HCT116 (cell line): ENCODE measurements at regions not wholly inside any gene's neighbourhood (a gene's known extent, or its start where the extent isn't known, plus 50 kb on each side); places are given as distances from the start of the nearest gene placed in this dataset.

Source experiments
- ATAC-seq: fragments of 200-7000 bp; cut with Tn5 transposase; 2 replicates; pipeline ENCODE4 v1.9.1; 2020; ENCODE audit warnings: mild to moderate bottlenecking, moderate library complexity
- BruUV-seq: library from RNA; stranded (reverse); fragments of 400-500 nt; replicated peaks from 2 replicates; lab custom pipeline; 2021; lab: Mats Ljungman, UMichigan
- CTCF ChIA-PET: fragments of 300-600 bp; sonication (Branson Sonifier 250); formaldehyde crosslinking; loops from one replicate; lab custom pipeline; 2021; ENCODE audit warnings: antibody characterized with exemption; lab: Charles Lee
- POLR2A ChIA-PET: fragments of 300-600, 350-600 bp; sonication (Branson Sonifier 250); formaldehyde crosslinking; loops from one replicate; lab custom pipeline; 2021; ENCODE audit warnings: antibody characterized with exemption; lab: Charles Lee
- RAD21 ChIA-PET, 2 experiments: fragments of 300-600 bp; sonication (Branson Sonifier 250); formaldehyde crosslinking; loops; one replicate each; lab custom pipeline; 2023; ENCODE audit warnings: low total read pairs in 2 of 2; ENCODE audit not compliant: uncharacterized antibody in 2 of 2, unreplicated experiment in 2 of 2, low non-redundant PET in 1 of 2; lab: Charles Lee
- DNase-seq: peaks from one replicate; pipeline ENCODE4 v3.0.0-alpha.2; 2010; ENCODE audit warnings: low read depth, low spot score
- H2AFZ ChIP-seq: fragments of 200-600 bp; shearing (Covaris generic), sonication (generic); 2 replicates; pipeline ENCODE4 v1.6.1; 2017; ENCODE audit warnings: low read depth, mixed run types, mixed read lengths, antibody characterized with exemption, low read length; ENCODE audit not compliant: poor library complexity, severe bottlenecking
- H3K27ac ChIP-seq: 2 replicates; pipeline ENCODE4 v1.5.1; 2012; ENCODE audit warnings: low read depth, low read length
- H3K27me3 ChIP-seq: fragments of 200-600 bp; sonication (generic); 2 replicates; pipeline ENCODE4 v1.6.1; 2016; ENCODE audit warnings: mixed run types, low read length, mixed read lengths; ENCODE audit not compliant: insufficient read depth
- H3K36me3 ChIP-seq, 2 experiments: fragments of 200-500 bp in 1 of 2; fragments of 200-600 bp in 1 of 2; sonication (Bioruptor generic) in 1 of 2; sonication (generic) in 1 of 2; 2 replicates each; pipeline versions ENCODE4 v1.5.1 to v1.6.1; 2014 to 2016; ENCODE audit warnings: low read length in 2 of 2, inconsistent platforms in 1 of 2, mixed read lengths in 1 of 2, mixed run types in 1 of 2; ENCODE audit not compliant: insufficient read depth in 2 of 2, control insufficient read depth in 1 of 2
- H3K4me1 ChIP-seq, 2 experiments: fragments of 200-600 bp in 1 of 2; sonication (generic) in 1 of 2; 2 replicates each; pipeline versions ENCODE4 v1.5.1 to v1.6.1; 2012 to 2017; ENCODE audit warnings: low read length in 2 of 2, inconsistent platforms in 1 of 2, mild to moderate bottlenecking in 1 of 2, mixed read lengths in 1 of 2, mixed run types in 1 of 2, moderate library complexity in 1 of 2; ENCODE audit not compliant: insufficient read depth in 2 of 2, control insufficient read depth in 1 of 2
- H3K4me2 ChIP-seq: fragments of 200-600 bp; sonication (generic); 2 replicates; pipeline ENCODE4 v1.6.1; 2017; ENCODE audit warnings: mixed run types, low read length, mixed read lengths
- H3K4me3 ChIP-seq, 2 experiments: fragments of 200-600 bp in 1 of 2; sonication (generic) in 1 of 2; replicated peaks in 1 of 2; 2 replicates each; pipeline ENCODE4 v1.5.1; 2011 to 2016; ENCODE audit warnings: low read length in 2 of 2, control low read depth in 1 of 2, low read depth in 1 of 2, mild to moderate bottlenecking in 1 of 2, mixed read lengths in 1 of 2, mixed run types in 1 of 2
- H3K79me2 ChIP-seq: fragments of 200-600 bp; sonication (generic); 2 replicates; pipeline ENCODE4 v1.6.1; 2017; ENCODE audit warnings: mild to moderate bottlenecking, mixed run types, low read length, moderate library complexity, mixed read lengths; ENCODE audit not compliant: insufficient read depth
- H3K9ac ChIP-seq: fragments of 200-600 bp; sonication (generic); 2 replicates; pipeline ENCODE4 v1.6.1; 2016; ENCODE audit warnings: low read length, mixed read lengths
- H3K9me2 ChIP-seq: fragments of 200-600 bp; sonication (generic), shearing (Covaris generic); 2 replicates; pipeline ENCODE4 v1.6.1; 2017; ENCODE audit warnings: mixed run types, mild to moderate bottlenecking, moderate library complexity; ENCODE audit not compliant: insufficient read depth
- H3K9me3 ChIP-seq, 2 experiments: fragments of 200-500 bp in 1 of 2; fragments of 200-600 bp in 1 of 2; sonication (Bioruptor generic) in 1 of 2; sonication (generic) in 1 of 2; 2 replicates each; pipeline ENCODE4 v1.6.1; 2014 to 2017; ENCODE audit warnings: low read length in 2 of 2, mixed read lengths in 2 of 2, inconsistent platforms in 1 of 2, low read depth in 1 of 2, mild to moderate bottlenecking in 1 of 2, mixed run types in 1 of 2, moderate library complexity in 1 of 2; ENCODE audit not compliant: control insufficient read depth in 1 of 2, insufficient read depth in 1 of 2
- H4K20me1 ChIP-seq: fragments of 200-600 bp; sonication (generic), shearing (Covaris generic); 2 replicates; pipeline ENCODE4 v1.6.1; 2017; ENCODE audit warnings: mixed run types, mild to moderate bottlenecking, moderate library complexity; ENCODE audit not compliant: insufficient read depth
- CBX3 ChIP-seq: IDR thresholded peaks from 2 replicates; pipeline ENCODE4 v1.6.1; 2012; ENCODE audit warnings: low read depth
- CEBPB ChIP-seq: IDR thresholded peaks from 2 replicates; pipeline ENCODE4 v1.6.1; 2012; ENCODE audit warnings: low read depth
- EGR1 ChIP-seq: IDR thresholded peaks from 2 replicates; pipeline ENCODE4 v1.6.1; 2012; ENCODE audit warnings: low read depth
- ELF1 ChIP-seq: IDR thresholded peaks from 2 replicates; pipeline ENCODE4 v1.6.1; 2012; ENCODE audit warnings: low read depth, borderline replicate concordance
- EZH2 ChIP-seq: fragments of 200-600 bp; sonication (generic); IDR thresholded peaks from 2 replicates; pipeline ENCODE4 v1.6.1; 2017; ENCODE audit warnings: antibody characterized with exemption, mixed run types
- EZH2phosphoT487 ChIP-seq: fragments of 200-600 bp; IDR thresholded peaks from 2 replicates; pipeline ENCODE4 v1.6.1; 2018; ENCODE audit warnings: antibody characterized with exemption, borderline replicate concordance
- FOSL1 ChIP-seq: IDR thresholded peaks from 2 replicates; pipeline ENCODE4 v1.6.1; 2012; ENCODE audit warnings: low read depth
- JUND ChIP-seq: IDR thresholded peaks from 2 replicates; pipeline ENCODE4 v1.6.1; 2012
- POLR2AphosphoS5 ChIP-seq: IDR thresholded peaks from 2 replicates; pipeline ENCODE4 v1.6.1; 2011; ENCODE audit warnings: mild to moderate bottlenecking, low read depth, low read length, moderate library complexity
- RAD21 ChIP-seq: IDR thresholded peaks from 2 replicates; pipeline ENCODE4 v1.6.1; 2012; ENCODE audit warnings: low read depth, mild to moderate bottlenecking
- REST ChIP-seq: IDR thresholded peaks from 2 replicates; pipeline ENCODE4 v1.6.1; 2012; ENCODE audit warnings: low read depth
- SP1 ChIP-seq: IDR thresholded peaks from 2 replicates; pipeline ENCODE4 v1.6.1; 2012; ENCODE audit warnings: low read depth
- SRF ChIP-seq: IDR thresholded peaks from 2 replicates; pipeline ENCODE4 v1.6.1; 2012; ENCODE audit warnings: low read depth
- TCF7L2 ChIP-seq: IDR thresholded peaks from 2 replicates; pipeline ENCODE4 v1.7.0; 2011; ENCODE audit warnings: borderline replicate concordance, inconsistent platforms; ENCODE audit not compliant: insufficient read depth, insufficient read length; ENCODE audit errors: extremely low read depth
- YY1 ChIP-seq: IDR thresholded peaks from 2 replicates; pipeline ENCODE4 v1.6.1; 2011; ENCODE audit warnings: low read length, low read depth, moderate library complexity, mild to moderate bottlenecking; ENCODE audit not compliant: insufficient replicate concordance; ENCODE audit errors: extremely low read depth
- ZBTB33 ChIP-seq: IDR thresholded peaks from 2 replicates; pipeline ENCODE4 v1.6.1; 2011; ENCODE audit warnings: mild to moderate bottlenecking, low read length, moderate library complexity; ENCODE audit not compliant: insufficient replicate concordance; ENCODE audit errors: extremely low read depth
- ZFX ChIP-seq: fragments of 450-650 bp; IDR thresholded peaks from 2 replicates; pipeline ENCODE4 v1.6.1; 2017
- ZNF274 ChIP-seq: fragments of 200-500 bp; sonication (Bioruptor generic); IDR thresholded peaks from 2 replicates; pipeline ENCODE4 v1.6.1; 2014; ENCODE audit warnings: mild to moderate bottlenecking, low read depth, low read length, inconsistent platforms
- intact Hi-C: fragments of 100-400 bp; cut with micrococcal nuclease; formaldehyde crosslinking; loops from 2 replicates; pipeline ENCODE4 v1.10.0; 2022
- TF ChIP-seq, protein P1 (sequence below): IDR thresholded peaks from 2 replicates; pipeline ENCODE4 v1.6.1; 2012
- TF ChIP-seq, protein P2 (sequence below), 3 experiments: fragments of 200-600 bp in 1 of 3; sonication (generic) in 1 of 3; IDR thresholded peaks in 2 of 3; conservative IDR thresholded peaks in 1 of 3; 2 replicates each; pipeline ENCODE4 v1.5.1; 2012 to 2017; ENCODE audit warnings: low read depth in 2 of 3, low read length in 2 of 3, antibody characterized with exemption in 1 of 3, borderline replicate concordance in 1 of 3, control low read depth in 1 of 3, mild to moderate bottlenecking in 1 of 3, mixed read lengths in 1 of 3, mixed run types in 1 of 3, moderate library complexity in 1 of 3; ENCODE audit not compliant: insufficient read depth in 1 of 3

DNA sequence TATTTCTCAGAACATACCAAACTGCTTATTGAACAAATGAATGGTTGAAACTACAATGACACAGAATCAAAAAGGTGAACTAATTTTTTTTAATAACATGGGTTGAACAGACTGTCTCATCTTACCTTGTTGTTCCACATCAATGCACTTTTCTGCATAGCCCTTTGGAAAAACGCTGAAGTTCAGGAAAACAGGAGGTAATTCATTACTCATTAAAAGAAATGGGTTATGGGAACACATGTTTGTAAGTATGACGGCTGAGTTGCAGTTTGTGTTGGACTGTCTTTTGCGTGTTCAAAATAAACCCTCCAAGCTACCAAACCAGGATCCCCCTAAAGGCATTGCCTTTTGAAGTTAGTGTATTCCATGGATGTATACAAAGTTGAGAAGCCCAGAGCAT, 514.9 kb upstream of the PKN2 start:
- intact Hi-C loops: no loop called here
- no TSS peak for BruUV-seq
- H3K4me3 ChIP-seq: no peak overlapping the region
- CTCF ChIA-PET: interaction anchor here (1.7 kb wide), 1 partner anchor 12 kb away, joined by 4 read pairs; no protein-coding TSS in a partner anchor
- no peaks in the 10 kb centered on the region for H3K27me3 ChIP-seq
- DNase-seq (no peak), ATAC-seq (no peak)
- no peak overlapping the region for H3K27ac ChIP-seq
- H3K4me1 ChIP-seq: no peaks in the 10 kb centered on the region
- TF ChIP-seq CEBPB: no peak
- no peak for TF ChIP-seq REST
- no peak for TF ChIP-seq YY1
- no peak for TF ChIP-seq SRF
- no peak for TF ChIP-seq SP1
- TF ChIP-seq, protein P1, sequence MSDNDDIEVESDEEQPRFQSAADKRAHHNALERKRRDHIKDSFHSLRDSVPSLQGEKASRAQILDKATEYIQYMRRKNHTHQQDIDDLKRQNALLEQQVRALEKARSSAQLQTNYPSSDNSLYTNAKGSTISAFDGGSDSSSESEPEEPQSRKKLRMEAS: no peak
- no peak for TF ChIP-seq TCF7L2
- TF ChIP-seq ELF1: no peak
- TF ChIP-seq ZBTB33: no peak
- TF ChIP-seq EGR1: no peak
- TF ChIP-seq EZH2phosphoT487: no peak
- TF ChIP-seq POLR2AphosphoS5: no peak
- TF ChIP-seq, protein P2, sequence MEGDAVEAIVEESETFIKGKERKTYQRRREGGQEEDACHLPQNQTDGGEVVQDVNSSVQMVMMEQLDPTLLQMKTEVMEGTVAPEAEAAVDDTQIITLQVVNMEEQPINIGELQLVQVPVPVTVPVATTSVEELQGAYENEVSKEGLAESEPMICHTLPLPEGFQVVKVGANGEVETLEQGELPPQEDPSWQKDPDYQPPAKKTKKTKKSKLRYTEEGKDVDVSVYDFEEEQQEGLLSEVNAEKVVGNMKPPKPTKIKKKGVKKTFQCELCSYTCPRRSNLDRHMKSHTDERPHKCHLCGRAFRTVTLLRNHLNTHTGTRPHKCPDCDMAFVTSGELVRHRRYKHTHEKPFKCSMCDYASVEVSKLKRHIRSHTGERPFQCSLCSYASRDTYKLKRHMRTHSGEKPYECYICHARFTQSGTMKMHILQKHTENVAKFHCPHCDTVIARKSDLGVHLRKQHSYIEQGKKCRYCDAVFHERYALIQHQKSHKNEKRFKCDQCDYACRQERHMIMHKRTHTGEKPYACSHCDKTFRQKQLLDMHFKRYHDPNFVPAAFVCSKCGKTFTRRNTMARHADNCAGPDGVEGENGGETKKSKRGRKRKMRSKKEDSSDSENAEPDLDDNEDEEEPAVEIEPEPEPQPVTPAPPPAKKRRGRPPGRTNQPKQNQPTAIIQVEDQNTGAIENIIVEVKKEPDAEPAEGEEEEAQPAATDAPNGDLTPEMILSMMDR (IDR thresholded peaks at IDR 0.05 in 2 of 3, conservative IDR thresholded peaks at IDR 0.05 in 1 of 3; ENCODE audit: borderline replicate concordance in 1 of 3, insufficient read depth in 1 of 3, low read depth in 2 of 3, low read length in 2 of 3): no peak
- no peak for TF ChIP-seq ZNF274
- TF ChIP-seq FOSL1: no peak
- TF ChIP-seq ZFX: no peak
- TF ChIP-seq EZH2: no peak
- no peak for TF ChIP-seq JUND
- TF ChIP-seq CBX3: no peak
- TF ChIP-seq RAD21: no peak
- RAD21 ChIA-PET: no interaction called here
- H2AFZ ChIP-seq: no peak overlapping the region
- no peak overlapping the region for H3K9ac ChIP-seq
- POLR2A ChIA-PET: no interaction called here
- no peak overlapping the region for H3K4me2 ChIP-seq
- H3K9me3 ChIP-seq: no peaks in the 10 kb centered on the region
- no peaks in the 10 kb centered on the region for H4K20me1 ChIP-seq
- no peaks in the 10 kb centered on the region for H3K79me2 ChIP-seq
- H3K36me3 ChIP-seq: no peaks in the 10 kb centered on the region
- no peaks in the 10 kb centered on the region for H3K9me2 ChIP-seq
